ENCODE measurements at regions not wholly inside any gene's neighbourhood (a gene's known extent, or its start where the extent isn't known, plus 50 kb on each side); places are given as distances from the start of the nearest gene placed in this dataset.
A peak's percentile ranks its signal among the peaks of the same experiment; 100 is the strongest.
"Not testable (repeated sequence)": the region's sequence is repeated elsewhere in the genome, so short reads cannot be mapped to it uniquely, and the experiment has no call there.

GRCh38 chr7:153723892-153724291 lies 328.3 kb upstream of the DPP6 start:
- DNase-seq: peak in 1 of 2 experiments; percentile 9

GRCh38 chr7:153731504-153731903 lies 320.7 kb upstream of the DPP6 start:
- not testable (repeated sequence) for DNase-seq

- not testable (repeated sequence) for DNase-seq
Observed at GRCh38 chr7:153743434-153743833, 308.8 kb upstream of the DPP6 start.

GRCh38 chr7:153747969-153748368 lies 304.2 kb upstream of the DPP6 start:
- peak in 1 of 2 experiments; percentile 1 for DNase-seq

- DNase-seq: not testable (repeated sequence)
Observed at GRCh38 chr7:153748885-153749284, 303.3 kb upstream of the DPP6 start.

- DNase-seq: not testable (repeated sequence)
Observed at GRCh38 chr7:153765869-153766268, 286.3 kb upstream of the DPP6 start.

GRCh38 chr7:153766926-153767325 lies 285.3 kb upstream of the DPP6 start:
- DNase-seq: not testable (repeated sequence)

- no peak for DNase-seq
Observed at GRCh38 chr7:153772966-153773365, 279.2 kb upstream of the DPP6 start.

GRCh38 chr7:153776940-153777339 lies 275.3 kb upstream of the DPP6 start:
- not testable (repeated sequence) for DNase-seq

- DNase-seq: not testable (repeated sequence)
Observed at GRCh38 chr7:153797363-153797762, 254.8 kb upstream of the DPP6 start.

GRCh38 chr7:153808117-153808516 lies 244.1 kb upstream of the DPP6 start:
- DNase-seq: no peak

GRCh38 chr7:153829525-153829924 lies 222.7 kb upstream of the DPP6 start:
- DNase-seq: no peak

GRCh38 chr7:153832160-153832559 lies 220.0 kb upstream of the DPP6 start:
- DNase-seq: peak; percentile 3 to 15

- DNase-seq: peak in 1 of 2 experiments; percentile 41
Observed at GRCh38 chr7:153835103-153835502, 217.1 kb upstream of the DPP6 start.

GRCh38 chr7:153835712-153836265 lies 216.4 kb upstream of the DPP6 start:
- DNase-seq: no peak

GRCh38 chr7:153838591-153838990 lies 213.6 kb upstream of the DPP6 start:
- DNase-seq: no peak

- DNase-seq: no peak
Observed at GRCh38 chr7:153840861-153841260, 211.3 kb upstream of the DPP6 start.

GRCh38 chr7:153847828-153848227 lies 204.4 kb upstream of the DPP6 start:
- no peak for DNase-seq

GRCh38 chr7:153852261-153852660 lies 199.9 kb upstream of the DPP6 start:
- DNase-seq: no peak

- no peak for DNase-seq
Observed at GRCh38 chr7:153858355-153858754, 193.8 kb upstream of the DPP6 start.

GRCh38 chr7:153859239-153859638 lies 193.0 kb upstream of the DPP6 start:
- DNase-seq: no peak

GRCh38 chr7:153886506-153887441 lies 165.4 kb upstream of the DPP6 start:
- peak; percentile 14 to 57 for DNase-seq

- DNase-seq: no peak
Observed at GRCh38 chr7:153887749-153888569, 164.2 kb upstream of the DPP6 start.

Measured in NCI-H524 (cell line).